GM06990 (cell line): ENCODE measurements at regions not wholly inside any gene's neighbourhood (a gene's known extent, or its start where the extent isn't known, plus 50 kb on each side); places are given as distances from the start of the nearest gene placed in this dataset.

Source experiments
- DNase-seq: peaks from one replicate; pipeline ENCODE4 v3.0.0-alpha.2; 2011; ENCODE audit not compliant: insufficient read length; ENCODE audit errors: extremely low read depth
- H3K27me3 ChIP-seq: replicated peaks from 2 replicates; pipeline ENCODE4 v1.6.0; 2011; ENCODE audit warnings: low read length; ENCODE audit not compliant: control insufficient read depth, insufficient read depth
- H3K36me3 ChIP-seq: 2 replicates; pipeline ENCODE4 v1.5.1; 2011; ENCODE audit warnings: low read length; ENCODE audit not compliant: control insufficient read depth, insufficient read depth
- H3K4me3 ChIP-seq: replicated peaks from 2 replicates; pipeline ENCODE4 v1.5.1; 2011; ENCODE audit warnings: low read depth, mild to moderate bottlenecking, control low read depth, low read length
- CTCF ChIP-seq: IDR thresholded peaks from 2 replicates; pipeline ENCODE4 v1.5.1; 2011; ENCODE audit warnings: low read length, control low read depth, mild to moderate bottlenecking, inconsistent platforms; ENCODE audit not compliant: insufficient read depth, poor library complexity, severe bottlenecking

GRCh38 chr3:106635826-106636225 lies 741.4 kb upstream of the CCDC54 start:
- DNase-seq = no peak
- no peak overlapping the region for H3K4me3 ChIP-seq
- H3K27me3 ChIP-seq = no peaks in the 10 kb centered on the region
- no peaks in the 10 kb centered on the region for H3K36me3 ChIP-seq
- TF ChIP-seq CTCF = no peak

- H3K27me3 ChIP-seq = no peaks in the 10 kb centered on the region
- no peaks in the 10 kb centered on the region for H3K36me3 ChIP-seq
- no peak for TF ChIP-seq CTCF
- no peak overlapping the region for H3K4me3 ChIP-seq
- DNase-seq = no peak
Measured at GRCh38 chr3:106640353-106640752, 736.9 kb upstream of the CCDC54 start.

- Histone ChIP-seq H3K36me3 (no peaks in the 10 kb centered on the region), H3K4me3 (no peak overlapping the region), H3K27me3 (no peaks in the 10 kb centered on the region)
- no peak for TF ChIP-seq CTCF
- DNase-seq = no peak
Measured at GRCh38 chr3:106642161-106642560, 735.1 kb upstream of the CCDC54 start.

- TF ChIP-seq CTCF = no peak
- DNase-seq = no peak
- Histone ChIP-seq H3K4me3 (no peak overlapping the region), H3K36me3 (no peaks in the 10 kb centered on the region), H3K27me3 (no peaks in the 10 kb centered on the region)
Measured at GRCh38 chr3:106643684-106644161, 733.5 kb upstream of the CCDC54 start.

- TF ChIP-seq CTCF = no peak
- no peak for DNase-seq
- no peaks in the 10 kb centered on the region for H3K36me3 ChIP-seq
- no peaks in the 10 kb centered on the region for H3K27me3 ChIP-seq
- no peak overlapping the region for H3K4me3 ChIP-seq
Measured at GRCh38 chr3:106673926-106674569, 703.2 kb upstream of the CCDC54 start.

- DNase-seq = no peak
- Histone ChIP-seq H3K27me3 (no peaks in the 10 kb centered on the region), H3K4me3 (no peak overlapping the region), H3K36me3 (no peaks in the 10 kb centered on the region)
- TF ChIP-seq CTCF = no peak
Measured at GRCh38 chr3:106675451-106675850, 701.8 kb upstream of the CCDC54 start.
